ENCODE measurements at regions not wholly inside any gene's neighbourhood (a gene's known extent, or its start where the extent isn't known, plus 50 kb on each side); places are given as distances from the start of the nearest gene placed in this dataset.

- WGBS = 27% methylated on average over 1 of the region's 1 CpG
Measured at GRCh38 chr4:83852085-83852451, 316.2 kb downstream of the GPAT3 start.

DNA sequence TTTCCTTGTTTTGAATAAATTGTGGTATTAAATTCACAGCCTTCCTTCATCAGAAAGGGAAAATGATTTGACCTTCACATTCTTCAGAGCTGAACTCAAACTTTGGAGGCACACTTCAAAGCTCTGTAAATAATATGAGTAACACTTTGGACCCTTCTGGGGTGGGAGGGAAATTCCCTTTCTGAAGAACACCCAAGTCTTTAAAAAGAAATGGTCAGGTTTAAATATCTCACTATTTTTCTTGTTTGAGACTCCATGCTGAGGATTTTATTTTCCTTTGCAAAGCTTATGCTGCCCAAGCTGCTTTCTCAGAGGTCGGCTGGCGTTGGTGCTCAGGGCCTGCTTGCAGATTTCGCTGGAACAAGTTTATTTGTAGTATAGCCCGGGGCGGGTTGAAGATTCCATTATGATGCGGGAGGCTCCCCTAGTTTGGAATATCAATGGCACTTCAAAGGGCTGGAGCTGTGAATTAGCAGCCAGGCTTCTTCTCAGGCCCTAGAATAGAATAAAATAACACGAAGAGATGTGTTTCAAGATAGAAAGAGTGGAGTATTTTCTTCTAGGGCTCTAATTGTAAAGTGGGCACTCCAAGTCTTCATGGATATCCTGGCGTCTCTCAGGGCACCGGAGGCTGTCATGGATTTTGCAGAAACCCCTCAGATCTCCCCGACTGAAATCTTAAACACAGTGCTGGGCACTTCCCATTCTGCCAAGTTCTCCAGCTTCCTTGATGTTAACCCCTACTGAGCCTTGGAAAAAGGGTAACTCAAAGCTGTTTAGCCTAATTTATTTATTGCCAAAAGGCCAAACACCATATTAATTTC is 315.6 kb downstream of the GPAT3 start:
- Histone ChIP-seq H3K4me1 (ENCODE audit: insufficient read depth) (no peaks in the 10 kb centered on the region), H3K27ac (ENCODE audit: low read depth) (no peak overlapping the region), H3K36me3 (ENCODE audit: insufficient read depth) (no peaks in the 10 kb centered on the region), H3K4me3 (ENCODE audit: low read depth, low read length) (no peak overlapping the region)
- DNase-seq (ENCODE audit: extremely low spot score) = no peak
- 23% methylated on average over 10 of the region's 10 CpGs for WGBS

More at GRCh38 chr4:83852085-83852451, 316.2 kb downstream of the GPAT3 start:
- no peak for DNase-seq (ENCODE audit: extremely low spot score)
- Histone ChIP-seq H3K4me3 (ENCODE audit: low read depth, low read length) (no peak overlapping the region), H3K36me3 (ENCODE audit: insufficient read depth) (no peaks in the 10 kb centered on the region), H3K4me1 (ENCODE audit: insufficient read depth) (no peaks in the 10 kb centered on the region), H3K27ac (ENCODE audit: low read depth) (no peak overlapping the region)

- no peak for DNase-seq (ENCODE audit: extremely low spot score)
- Histone ChIP-seq H3K36me3 (ENCODE audit: insufficient read depth) (no peaks in the 10 kb centered on the region), H3K4me3 (ENCODE audit: low read depth, low read length) (no peak overlapping the region), H3K4me1 (ENCODE audit: insufficient read depth) (no peaks in the 10 kb centered on the region), H3K27ac (ENCODE audit: low read depth) (no peak overlapping the region)
- 61% methylated on average over 6 of the region's 6 CpGs for WGBS
Measured at GRCh38 chr4:83850435-83850834, 314.5 kb downstream of the GPAT3 start.

GRCh38 chr4:83846193-83846830 is 310.4 kb downstream of the GPAT3 start:
- H3K4me3 ChIP-seq (ENCODE audit: low read depth, low read length) = no peak overlapping the region
- no peaks in the 10 kb centered on the region for H3K4me1 ChIP-seq (ENCODE audit: insufficient read depth)
- H3K27ac ChIP-seq (ENCODE audit: low read depth) = no peak overlapping the region
- WGBS = 73% methylated on average over 3 of the region's 3 CpGs
- no peak for DNase-seq (ENCODE audit: extremely low spot score)
- no peaks in the 10 kb centered on the region for H3K36me3 ChIP-seq (ENCODE audit: insufficient read depth)

DNA sequence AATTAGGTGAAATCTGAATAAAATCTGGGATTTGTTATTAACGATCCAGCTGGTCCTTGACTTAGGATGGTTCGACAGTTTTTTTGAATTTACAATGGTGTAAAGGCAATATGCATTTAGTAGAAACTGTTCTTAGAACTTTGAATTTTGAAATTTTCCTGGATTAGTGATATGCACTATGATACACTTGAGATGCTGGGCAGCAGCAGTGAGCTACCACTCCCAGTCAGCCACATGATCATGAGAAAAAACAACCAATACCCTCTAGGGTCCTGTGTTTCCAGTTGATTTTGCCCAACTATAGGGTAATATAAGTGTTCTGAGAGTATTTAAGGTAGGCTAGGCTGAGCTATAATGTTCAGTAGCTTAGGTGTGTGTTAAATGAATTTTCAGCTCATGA is 303.7 kb downstream of the GPAT3 start:
- Histone ChIP-seq H3K36me3 (ENCODE audit: insufficient read depth) (no peaks in the 10 kb centered on the region), H3K4me3 (ENCODE audit: low read depth, low read length) (no peak overlapping the region), H3K4me1 (ENCODE audit: insufficient read depth) (no peaks in the 10 kb centered on the region), H3K27ac (ENCODE audit: low read depth) (no peak overlapping the region)
- no peak for DNase-seq (ENCODE audit: extremely low spot score)
- 81% methylated on average over 2 of the region's 2 CpGs for WGBS

- WGBS = 67% methylated on average over 5 of the region's 5 CpGs
- Histone ChIP-seq H3K4me1 (ENCODE audit: insufficient read depth) (no peaks in the 10 kb centered on the region), H3K36me3 (ENCODE audit: insufficient read depth) (peaks cover 1% of the 10 kb centered on the region), H3K4me3 (ENCODE audit: low read depth, low read length) (no peak overlapping the region), H3K27ac (ENCODE audit: low read depth) (no peak overlapping the region)
- DNase-seq (ENCODE audit: extremely low spot score) = no peak
Measured at GRCh38 chr4:83837614-83838308, 301.9 kb downstream of the GPAT3 start.

- no peaks in the 10 kb centered on the region for H3K4me1 ChIP-seq (ENCODE audit: insufficient read depth)
- WGBS = 35% methylated on average over 2 of the region's 2 CpGs
Measured at GRCh38 chr4:83833920-83834319, 298.0 kb downstream of the GPAT3 start.

GRCh38 chr4:83832110-83832825 is 296.4 kb downstream of the GPAT3 start:
- Histone ChIP-seq H3K27ac (ENCODE audit: low read depth) (no peak overlapping the region), H3K4me3 (ENCODE audit: low read depth, low read length) (no peak overlapping the region), H3K36me3 (ENCODE audit: insufficient read depth) (peaks cover 1% of the 10 kb centered on the region), H3K4me1 (ENCODE audit: insufficient read depth) (no peaks in the 10 kb centered on the region)
- DNase-seq (ENCODE audit: extremely low spot score) = no peak
- 45% methylated on average over 4 of the region's 4 CpGs for WGBS

More at GRCh38 chr4:83833920-83834319, 298.0 kb downstream of the GPAT3 start:
- no peak for DNase-seq (ENCODE audit: extremely low spot score)
- H3K4me3 ChIP-seq (ENCODE audit: low read depth, low read length) = no peak overlapping the region
- peaks cover 1% of the 10 kb centered on the region for H3K36me3 ChIP-seq (ENCODE audit: insufficient read depth)
- no peak overlapping the region for H3K27ac ChIP-seq (ENCODE audit: low read depth)

- DNase-seq (ENCODE audit: extremely low spot score) = no peak
- no peaks in the 10 kb centered on the region for H3K4me1 ChIP-seq (ENCODE audit: insufficient read depth)
- H3K36me3 ChIP-seq (ENCODE audit: insufficient read depth) = peaks cover 1% of the 10 kb centered on the region
- H3K27ac ChIP-seq (ENCODE audit: low read depth) = no peak overlapping the region
- H3K4me3 ChIP-seq (ENCODE audit: low read depth, low read length) = no peak overlapping the region
Measured at GRCh38 chr4:83831588-83831987, 295.7 kb downstream of the GPAT3 start.

DNA sequence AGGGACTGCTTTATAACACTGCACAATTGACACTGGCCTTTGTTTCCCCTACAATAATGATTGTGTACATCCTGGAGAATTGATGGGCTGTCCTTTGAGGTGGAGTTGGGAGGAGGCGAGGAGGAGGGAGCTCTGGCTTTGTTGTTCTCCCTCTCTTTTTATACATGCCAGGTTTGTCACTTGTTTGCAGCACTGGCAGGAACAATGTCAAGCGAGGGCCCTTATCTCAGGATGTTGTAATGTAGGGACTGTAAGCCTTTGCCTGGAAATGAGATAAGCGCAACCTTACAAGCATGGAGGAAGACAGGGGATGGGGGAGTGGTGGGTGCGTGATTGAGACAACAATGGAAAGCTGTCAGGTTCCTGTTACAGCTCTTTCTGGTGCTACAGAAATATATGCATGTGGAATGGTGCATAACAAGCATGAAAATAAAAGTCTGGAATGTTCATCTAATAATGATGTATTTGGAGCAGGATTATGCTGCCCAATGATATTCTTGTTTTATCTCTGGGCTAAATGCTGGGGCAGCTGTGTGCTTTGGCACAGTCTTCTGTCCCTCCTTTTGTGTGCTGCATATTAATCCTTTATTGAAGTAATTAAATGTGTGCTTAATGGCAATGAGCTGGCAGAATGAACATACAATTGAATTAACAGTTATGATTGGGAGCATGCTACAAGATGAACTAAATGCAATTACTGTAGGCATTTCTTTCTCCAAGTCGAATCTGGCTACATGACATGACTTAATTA is 294.4 kb downstream of the GPAT3 start:
- Histone ChIP-seq H3K4me3 (ENCODE audit: low read depth, low read length) (no peak overlapping the region), H3K27ac (ENCODE audit: low read depth) (no peak overlapping the region), H3K36me3 (ENCODE audit: insufficient read depth) (peaks cover 1% of the 10 kb centered on the region), H3K4me1 (ENCODE audit: insufficient read depth) (no peaks in the 10 kb centered on the region)
- WGBS = 45% methylated on average over 5 of the region's 5 CpGs
- DNase-seq (ENCODE audit: extremely low spot score) = no peak

DNA sequence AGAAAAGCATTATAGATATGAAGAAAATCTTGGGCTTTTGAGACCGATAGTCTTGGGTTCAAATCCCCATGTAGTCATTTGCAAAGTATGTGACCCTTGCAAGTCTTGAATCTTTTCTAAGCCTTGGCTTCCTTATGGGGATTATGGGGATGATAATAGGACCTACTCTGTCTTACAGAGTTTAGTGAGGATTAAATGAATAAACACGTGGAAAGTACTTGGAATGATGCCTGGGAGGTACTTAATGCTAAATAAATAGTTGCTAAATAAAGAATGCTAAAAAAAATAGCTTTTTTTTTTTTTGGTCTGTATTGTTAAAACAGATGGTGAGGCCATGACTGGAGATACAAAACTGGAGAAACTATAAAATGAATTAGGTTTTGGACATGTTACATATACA is 292.7 kb downstream of the GPAT3 start:
- no peaks in the 10 kb centered on the region for H3K4me1 ChIP-seq (ENCODE audit: insufficient read depth)
- DNase-seq (ENCODE audit: extremely low spot score) = no peak
- 20% methylated on average over 2 of the region's 2 CpGs for WGBS
- H3K4me3 ChIP-seq (ENCODE audit: low read depth, low read length) = no peak overlapping the region
- no peaks in the 10 kb centered on the region for H3K36me3 ChIP-seq (ENCODE audit: insufficient read depth)
- no peak overlapping the region for H3K27ac ChIP-seq (ENCODE audit: low read depth)

DNA sequence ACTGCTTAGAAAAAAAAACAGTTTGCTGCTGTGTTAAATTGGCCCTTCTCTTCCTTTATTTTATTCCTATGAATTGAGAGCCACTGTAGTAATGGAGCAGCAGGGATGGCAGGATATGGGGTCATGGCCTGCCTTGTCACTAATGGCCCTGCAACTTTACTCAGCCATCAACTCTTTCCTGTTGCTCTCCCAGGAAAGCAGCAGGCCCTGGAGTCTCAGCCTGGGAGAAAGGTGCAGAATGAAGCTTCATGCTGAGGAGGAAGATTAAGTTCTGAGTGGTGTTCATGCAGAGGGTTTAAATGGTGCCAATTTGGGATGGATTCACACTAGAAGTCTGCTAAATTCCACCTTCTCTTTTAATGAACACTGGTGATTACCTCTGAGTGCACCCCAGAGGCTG is 285.6 kb downstream of the GPAT3 start:
- no peak overlapping the region for H3K27ac ChIP-seq (ENCODE audit: low read depth)
- H3K4me1 ChIP-seq (ENCODE audit: insufficient read depth) = no peaks in the 10 kb centered on the region
- no peak overlapping the region for H3K4me3 ChIP-seq (ENCODE audit: low read depth, low read length)
- DNase-seq (ENCODE audit: extremely low spot score) = no peak
- no peaks in the 10 kb centered on the region for H3K36me3 ChIP-seq (ENCODE audit: insufficient read depth)

- no peak for DNase-seq (ENCODE audit: extremely low spot score)
- H3K36me3 ChIP-seq (ENCODE audit: insufficient read depth) = no peaks in the 10 kb centered on the region
- no peaks in the 10 kb centered on the region for H3K4me1 ChIP-seq (ENCODE audit: insufficient read depth)
- 72% methylated on average over 1 of the region's 1 CpG for WGBS
- H3K4me3 ChIP-seq (ENCODE audit: low read depth, low read length) = no peak overlapping the region
- no peak overlapping the region for H3K27ac ChIP-seq (ENCODE audit: low read depth)
Measured at GRCh38 chr4:83819582-83819981, 283.7 kb downstream of the GPAT3 start.
